HEK293 (cell line): ENCODE measurements at regions not wholly inside any gene's neighbourhood (a gene's known extent, or its start where the extent isn't known, plus 50 kb on each side); places are given as distances from the start of the nearest gene placed in this dataset.

ENCODE experiments used
- BCL11A ChIP-seq: fragments of 450-650 bp; formaldehyde crosslinking; IDR thresholded peaks from 2 replicates; pipeline ENCODE4 v1.5.1; 2016; ENCODE audit warnings: low read depth, missing biosample characterization, missing genetic modification characterization
- CTCF ChIP-seq: fragments of 450-650 bp; formaldehyde crosslinking; IDR thresholded peaks from 2 replicates; pipeline ENCODE4 v1.5.1; 2016; ENCODE audit warnings: missing biosample characterization, missing genetic modification characterization
- ZBTB21 ChIP-seq: fragments of 450-650 bp; formaldehyde crosslinking; IDR thresholded peaks from 2 replicates; pipeline ENCODE4 v1.5.1; 2017; ENCODE audit warnings: missing biosample characterization, missing genetic modification characterization
- ZBTB44 ChIP-seq: fragments of 450-650 bp; IDR thresholded peaks from 2 replicates; pipeline ENCODE4 v1.5.1; 2018; ENCODE audit warnings: missing biosample characterization, mild to moderate bottlenecking, missing genetic modification characterization
- ZNF23 ChIP-seq: fragments of 450-650 bp; formaldehyde crosslinking; IDR thresholded peaks from 2 replicates; pipeline ENCODE4 v1.5.1; 2016; ENCODE audit warnings: missing biosample characterization, missing genetic modification characterization, borderline replicate concordance
- ZNF292 ChIP-seq: fragments of 450-650 bp; formaldehyde crosslinking; IDR thresholded peaks from 2 replicates; pipeline ENCODE4 v1.5.1; 2016; ENCODE audit warnings: low read depth, missing biosample characterization, missing genetic modification characterization, borderline replicate concordance
- ZNF335 ChIP-seq: fragments of 450-650 bp; formaldehyde crosslinking; conservative IDR thresholded peaks from 2 replicates; pipeline ENCODE4 v1.5.1; 2016; ENCODE audit warnings: missing biosample characterization, missing genetic modification characterization
- ZNF350 ChIP-seq: fragments of 450-650 bp; formaldehyde crosslinking; IDR thresholded peaks from 2 replicates; pipeline ENCODE4 v1.5.0; 2017; ENCODE audit warnings: missing biosample characterization, mild to moderate bottlenecking, missing genetic modification characterization
- ZNF449 ChIP-seq: fragments of 450-650 bp; formaldehyde crosslinking; IDR thresholded peaks from 2 replicates; pipeline ENCODE4 v1.5.1; 2017; ENCODE audit warnings: missing biosample characterization, mild to moderate bottlenecking, missing genetic modification characterization, moderate library complexity
- TF ChIP-seq, protein P1 (sequence below): fragments of 450-650 bp; formaldehyde crosslinking; IDR thresholded peaks from 2 replicates; pipeline ENCODE4 v1.5.1; 2017; ENCODE audit warnings: missing biosample characterization, missing genetic modification characterization

DNA sequence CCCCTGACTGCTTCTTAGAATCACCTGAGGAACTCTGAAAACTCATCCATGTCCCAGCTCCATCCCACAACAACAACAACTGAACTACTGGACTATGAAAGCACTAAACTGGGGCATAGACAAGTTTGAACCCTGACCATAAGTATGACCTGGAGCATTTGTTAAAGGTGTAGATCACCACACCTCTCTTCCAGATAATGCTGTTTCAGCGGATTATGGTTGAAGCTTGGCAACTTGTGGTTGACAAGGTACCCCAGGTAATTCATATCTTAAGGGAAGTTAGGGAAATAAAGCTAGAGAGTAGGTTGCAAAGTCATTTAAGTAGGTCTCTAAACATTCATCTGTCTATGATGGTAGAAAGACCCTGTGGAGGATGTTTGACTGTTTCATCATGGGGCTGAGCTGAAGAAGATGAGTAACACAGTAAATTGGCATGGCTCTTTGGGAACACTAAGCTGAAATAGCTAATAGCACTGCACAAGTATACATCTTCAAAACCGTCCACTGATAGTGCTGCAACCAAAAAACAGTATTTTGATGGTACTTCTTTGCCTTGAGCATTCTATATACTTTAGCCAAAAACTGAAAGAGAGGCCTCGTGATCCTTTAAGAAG lies 80.2 kb downstream of the TMEM174 start:
- TF ChIP-seq ZNF350 (tag by site-specific recombination) = no peak
- TF ChIP-seq BCL11A = no peak
- no peak for TF ChIP-seq CTCF (tag by site-specific recombination)
- TF ChIP-seq ZNF292 (tag by site-specific recombination) = no peak
- no peak for TF ChIP-seq ZNF335 (tag by site-specific recombination)
- TF ChIP-seq ZBTB44 (tag by site-specific recombination) = no peak
- TF ChIP-seq ZNF449 (tag by site-specific recombination) = no peak
- TF ChIP-seq ZBTB21 (tag by site-specific recombination) = no peak
- TF ChIP-seq, protein P1, sequence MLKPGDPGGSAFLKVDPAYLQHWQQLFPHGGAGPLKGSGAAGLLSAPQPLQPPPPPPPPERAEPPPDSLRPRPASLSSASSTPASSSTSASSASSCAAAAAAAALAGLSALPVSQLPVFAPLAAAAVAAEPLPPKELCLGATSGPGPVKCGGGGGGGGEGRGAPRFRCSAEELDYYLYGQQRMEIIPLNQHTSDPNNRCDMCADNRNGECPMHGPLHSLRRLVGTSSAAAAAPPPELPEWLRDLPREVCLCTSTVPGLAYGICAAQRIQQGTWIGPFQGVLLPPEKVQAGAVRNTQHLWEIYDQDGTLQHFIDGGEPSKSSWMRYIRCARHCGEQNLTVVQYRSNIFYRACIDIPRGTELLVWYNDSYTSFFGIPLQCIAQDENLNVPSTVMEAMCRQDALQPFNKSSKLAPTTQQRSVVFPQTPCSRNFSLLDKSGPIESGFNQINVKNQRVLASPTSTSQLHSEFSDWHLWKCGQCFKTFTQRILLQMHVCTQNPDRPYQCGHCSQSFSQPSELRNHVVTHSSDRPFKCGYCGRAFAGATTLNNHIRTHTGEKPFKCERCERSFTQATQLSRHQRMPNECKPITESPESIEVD (tag by site-specific recombination) = no peak
- TF ChIP-seq ZNF23 (tag by site-specific recombination) = no peak
